Smooth muscle cell (in vitro differentiated cells): ENCODE measurements at regions not wholly inside any gene's neighbourhood (a gene's known extent, or its start where the extent isn't known, plus 50 kb on each side); places are given as distances from the start of the nearest gene placed in this dataset.

Experiments used
- DNase-seq: peaks from one replicate; lab custom pipeline; 2025; ENCODE audit not compliant: unreplicated experiment; lab: John Stamatoyannopoulos, UW
- H2AFZ ChIP-seq: fragments of 200-600 bp; sonication (generic); 2 replicates; pipeline ENCODE4 v1.6.0; 2016; ENCODE audit warnings: antibody characterized with exemption, low read depth, mild to moderate bottlenecking
- H3F3A ChIP-seq: fragments of 200-600 bp; sonication (generic); 2 replicates; pipeline ENCODE4 v1.6.0; 2017; ENCODE audit warnings: antibody characterized with exemption, low read depth
- H3K27ac ChIP-seq: fragments of 200-600 bp; sonication (generic); 2 replicates; pipeline ENCODE4 v1.5.1; 2016; ENCODE audit warnings: low read depth, mild to moderate bottlenecking
- H3K27me3 ChIP-seq: fragments of 200-600 bp; sonication (generic); 2 replicates; pipeline ENCODE4 v1.6.1; 2016; ENCODE audit warnings: low read depth, mild to moderate bottlenecking
- H3K36me3 ChIP-seq: fragments of 200-600 bp; sonication (generic); 2 replicates; pipeline ENCODE4 v1.5.1; 2016; ENCODE audit warnings: low read depth
- H3K4me1 ChIP-seq: fragments of 200-600 bp; sonication (generic); 2 replicates; pipeline ENCODE4 v1.5.1; 2016; ENCODE audit warnings: low read depth
- H3K4me2 ChIP-seq: fragments of 200-600 bp; sonication (generic); 2 replicates; pipeline ENCODE4 v1.6.0; 2016; ENCODE audit warnings: mild to moderate bottlenecking
- H3K4me3 ChIP-seq: fragments of 200-600 bp; sonication (generic); 2 replicates; pipeline ENCODE4 v1.5.1; 2016; ENCODE audit warnings: mild to moderate bottlenecking
- H3K79me2 ChIP-seq: fragments of 200-600 bp; sonication (generic); 2 replicates; pipeline ENCODE4 v1.6.0; 2016; ENCODE audit warnings: low read depth, mild to moderate bottlenecking
- H3K9ac ChIP-seq: fragments of 200-600 bp; sonication (generic); 2 replicates; pipeline ENCODE4 v1.6.0; 2016; ENCODE audit warnings: low read depth
- H3K9me3 ChIP-seq: fragments of 200-600 bp; sonication (generic); replicated peaks from 2 replicates; pipeline ENCODE4 v1.5.1; 2016; ENCODE audit warnings: low read depth
- H4K20me1 ChIP-seq: fragments of 200-600 bp; sonication (generic); 2 replicates; pipeline ENCODE4 v1.6.0; 2016; ENCODE audit warnings: low read depth
- WGBS: methylation state at CpG from one replicate; pipeline ENCODE4 v1.1.7; 2016; ENCODE audit warnings: low lambda C conversion rate; 5-methylcytosine and 5-hydroxymethylcytosine counted together
- TF ChIP-seq, protein P1 (sequence below): fragments of 200-600 bp; sonication (generic); IDR thresholded peaks from 2 replicates; pipeline ENCODE4 v1.5.1; 2017; ENCODE audit warnings: borderline replicate concordance, mild to moderate bottlenecking, antibody characterized with exemption; ENCODE audit not compliant: insufficient read depth, poor library complexity, severe bottlenecking

DNA sequence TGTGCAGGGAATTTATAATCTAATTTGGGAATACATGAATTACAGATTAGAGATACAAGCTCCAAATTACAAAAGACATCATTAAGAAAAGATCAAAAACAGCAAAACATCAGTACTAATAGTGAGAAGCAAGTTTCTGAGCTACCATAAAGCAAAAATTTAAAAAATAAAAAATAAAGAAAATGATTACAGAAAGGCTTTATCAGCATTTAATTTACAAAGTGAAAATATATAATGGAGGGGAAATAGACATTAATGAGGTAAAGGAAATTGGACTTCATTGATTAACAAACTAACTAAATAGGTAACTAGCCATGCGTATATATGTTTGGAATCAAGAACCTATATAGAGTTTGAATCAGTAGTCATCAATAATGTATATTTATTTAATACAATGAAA lies 712.9 kb upstream of the DDX18 start:
- H3K9ac ChIP-seq = no peak overlapping the region
- H2AFZ ChIP-seq = no peak overlapping the region
- no peaks in the 10 kb centered on the region for H3K27me3 ChIP-seq
- WGBS = 93% methylated on average over 1 of the region's 1 CpG
- no peaks in the 10 kb centered on the region for H3K36me3 ChIP-seq
- TF ChIP-seq, protein P1, sequence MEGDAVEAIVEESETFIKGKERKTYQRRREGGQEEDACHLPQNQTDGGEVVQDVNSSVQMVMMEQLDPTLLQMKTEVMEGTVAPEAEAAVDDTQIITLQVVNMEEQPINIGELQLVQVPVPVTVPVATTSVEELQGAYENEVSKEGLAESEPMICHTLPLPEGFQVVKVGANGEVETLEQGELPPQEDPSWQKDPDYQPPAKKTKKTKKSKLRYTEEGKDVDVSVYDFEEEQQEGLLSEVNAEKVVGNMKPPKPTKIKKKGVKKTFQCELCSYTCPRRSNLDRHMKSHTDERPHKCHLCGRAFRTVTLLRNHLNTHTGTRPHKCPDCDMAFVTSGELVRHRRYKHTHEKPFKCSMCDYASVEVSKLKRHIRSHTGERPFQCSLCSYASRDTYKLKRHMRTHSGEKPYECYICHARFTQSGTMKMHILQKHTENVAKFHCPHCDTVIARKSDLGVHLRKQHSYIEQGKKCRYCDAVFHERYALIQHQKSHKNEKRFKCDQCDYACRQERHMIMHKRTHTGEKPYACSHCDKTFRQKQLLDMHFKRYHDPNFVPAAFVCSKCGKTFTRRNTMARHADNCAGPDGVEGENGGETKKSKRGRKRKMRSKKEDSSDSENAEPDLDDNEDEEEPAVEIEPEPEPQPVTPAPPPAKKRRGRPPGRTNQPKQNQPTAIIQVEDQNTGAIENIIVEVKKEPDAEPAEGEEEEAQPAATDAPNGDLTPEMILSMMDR = no peak
- no peaks in the 10 kb centered on the region for H4K20me1 ChIP-seq
- H3K4me3 ChIP-seq = no peak overlapping the region
- H3K79me2 ChIP-seq = no peaks in the 10 kb centered on the region
- DNase-seq = no peak
- H3F3A ChIP-seq = no peaks in the 10 kb centered on the region
- H3K4me2 ChIP-seq = no peak overlapping the region
- no peaks in the 10 kb centered on the region for H3K9me3 ChIP-seq
- no peaks in the 10 kb centered on the region for H3K4me1 ChIP-seq
- H3K27ac ChIP-seq = no peak overlapping the region

DNA sequence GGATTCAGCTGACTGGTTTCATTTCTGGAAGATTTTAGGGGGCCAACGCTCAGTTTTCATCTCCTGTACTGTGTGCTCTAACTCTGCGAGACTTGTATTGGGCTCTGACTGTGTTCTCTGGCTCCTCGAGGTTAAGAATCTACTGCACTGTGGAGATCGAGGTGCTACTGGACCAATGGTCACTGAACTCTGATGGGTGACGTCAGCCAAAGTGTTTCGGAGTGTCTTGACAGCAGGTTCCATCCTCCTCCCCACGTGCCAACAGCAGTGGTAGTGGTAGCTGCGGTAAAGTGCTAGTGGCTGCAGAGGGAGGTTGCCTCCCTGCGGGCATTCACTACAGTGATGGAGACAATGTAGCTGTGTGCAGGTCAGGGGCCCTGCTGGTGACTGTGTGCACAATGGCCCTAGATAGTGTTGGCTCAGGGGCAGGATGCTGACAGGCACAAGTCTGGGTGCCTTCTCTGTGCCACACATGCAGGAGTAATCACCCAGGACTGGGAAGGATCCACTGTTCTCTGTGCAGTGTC lies 705.7 kb upstream of the DDX18 start:
- no peaks in the 10 kb centered on the region for H3K9me3 ChIP-seq
- no peak overlapping the region for H2AFZ ChIP-seq
- no peaks in the 10 kb centered on the region for H4K20me1 ChIP-seq
- TF ChIP-seq, protein P1 = no peak
- DNase-seq = no peak
- 93% methylated on average over 9 of the region's 9 CpGs for WGBS
- H3F3A ChIP-seq = no peaks in the 10 kb centered on the region
- H3K4me3 ChIP-seq = no peak overlapping the region
- no peak overlapping the region for H3K27ac ChIP-seq
- no peaks in the 10 kb centered on the region for H3K4me1 ChIP-seq
- no peak overlapping the region for H3K4me2 ChIP-seq
- no peak overlapping the region for H3K9ac ChIP-seq
- peaks cover 5% of the 10 kb centered on the region for H3K36me3 ChIP-seq
- no peaks in the 10 kb centered on the region for H3K79me2 ChIP-seq
- H3K27me3 ChIP-seq = no peaks in the 10 kb centered on the region

DNA sequence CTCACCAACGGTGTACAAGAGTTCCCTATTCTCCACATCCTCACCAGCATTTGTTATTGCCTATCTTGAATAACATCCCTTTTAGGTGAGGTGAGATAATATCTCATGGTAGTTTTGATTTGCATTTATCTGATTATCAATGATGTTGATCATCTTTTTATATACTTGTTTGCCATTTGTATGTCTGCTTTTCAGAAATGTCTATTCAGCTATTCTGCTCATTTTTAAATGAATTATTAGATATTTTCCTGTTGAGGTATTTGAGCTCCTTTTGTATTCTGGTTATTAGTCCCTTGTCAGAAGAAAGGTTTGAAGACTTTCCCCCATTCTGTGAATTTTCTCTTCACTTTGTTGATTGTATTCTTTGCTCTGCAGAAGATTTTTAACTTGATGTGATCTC lies 695.5 kb upstream of the DDX18 start:
- no peak for DNase-seq
- Histone ChIP-seq H3K27me3 (no peaks in the 10 kb centered on the region), H3K4me1 (no peaks in the 10 kb centered on the region), H3K4me3 (no peak overlapping the region), H4K20me1 (no peaks in the 10 kb centered on the region), H3K27ac (no peak overlapping the region), H3K79me2 (no peaks in the 10 kb centered on the region), H3F3A (no peaks in the 10 kb centered on the region), H3K9ac (no peak overlapping the region), H3K9me3 (no peaks in the 10 kb centered on the region), H3K36me3 (no peaks in the 10 kb centered on the region), H3K4me2 (no peak overlapping the region), H2AFZ (no peak overlapping the region)
- WGBS = 91% methylated on average over 1 of the region's 1 CpG
- TF ChIP-seq, protein P1 = no peak

DNA sequence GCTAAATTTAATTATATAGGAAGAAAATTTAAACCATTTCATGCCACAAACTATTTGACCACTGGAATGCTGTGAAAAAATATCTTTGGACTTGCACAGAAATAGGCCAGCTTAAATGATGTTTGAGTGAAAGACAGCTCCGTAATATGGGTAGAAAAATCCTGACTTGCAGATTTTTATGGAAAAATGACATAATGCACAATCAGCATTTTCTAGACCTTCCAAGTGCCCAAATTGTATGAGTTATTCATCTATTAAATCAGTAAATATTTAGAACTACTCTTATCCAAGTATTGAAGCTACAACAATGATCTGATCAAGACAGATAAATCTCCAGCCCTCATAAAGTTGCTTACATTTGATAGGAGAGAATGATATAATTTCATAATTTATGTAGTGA lies 691.1 kb upstream of the DDX18 start:
- H4K20me1 ChIP-seq = no peaks in the 10 kb centered on the region
- TF ChIP-seq, protein P1 = no peak
- H3K27ac ChIP-seq = no peak overlapping the region
- WGBS = 59% methylated on average over 1 of the region's 1 CpG
- peaks cover 6% of the 10 kb centered on the region for H3F3A ChIP-seq
- no peak overlapping the region for H3K4me3 ChIP-seq
- H3K4me2 ChIP-seq = no peak overlapping the region
- no peaks in the 10 kb centered on the region for H3K36me3 ChIP-seq
- no peak overlapping the region for H3K9ac ChIP-seq
- no peak overlapping the region for H2AFZ ChIP-seq
- peaks cover 19% of the 10 kb centered on the region for H3K4me1 ChIP-seq
- H3K79me2 ChIP-seq = no peaks in the 10 kb centered on the region
- no peaks in the 10 kb centered on the region for H3K27me3 ChIP-seq
- DNase-seq = no peak
- no peaks in the 10 kb centered on the region for H3K9me3 ChIP-seq
